GM19468 (cell line): ENCODE measurements at regions not wholly inside any gene's neighbourhood (a gene's known extent, or its start where the extent isn't known, plus 50 kb on each side); places are given as distances from the start of the nearest gene placed in this dataset.

Experiments used
- ATAC-seq: cut with Tn5 transposase; IDR thresholded peaks from one replicate; pipeline ENCODE4 v1.9.1; 2021; ENCODE audit warnings: mild to moderate bottlenecking, moderate library complexity, moderate number of reproducible peaks; ENCODE audit not compliant: unreplicated experiment; ENCODE audit errors: extremely low read depth

DNA sequence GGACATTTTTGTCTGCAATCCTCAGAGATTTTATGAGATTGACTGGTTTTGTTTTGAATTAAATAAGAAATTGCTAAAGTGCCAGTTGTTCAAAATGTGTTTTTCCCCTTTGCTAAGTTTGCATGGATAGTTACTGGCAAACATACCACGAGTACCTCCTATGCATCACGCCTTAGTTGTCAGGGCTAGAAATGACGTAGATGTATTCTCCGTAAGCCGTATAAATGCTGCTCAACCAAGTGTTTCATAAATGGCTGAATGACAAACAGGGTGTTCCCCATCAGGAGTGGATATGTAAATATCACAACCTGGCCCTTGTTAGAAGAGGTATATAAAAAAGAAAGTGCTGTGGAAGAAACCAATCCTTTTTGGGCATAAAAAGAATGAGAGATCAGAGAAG lies 341.1 kb upstream of the ZFP64 start:
- ATAC-seq: no peak

DNA sequence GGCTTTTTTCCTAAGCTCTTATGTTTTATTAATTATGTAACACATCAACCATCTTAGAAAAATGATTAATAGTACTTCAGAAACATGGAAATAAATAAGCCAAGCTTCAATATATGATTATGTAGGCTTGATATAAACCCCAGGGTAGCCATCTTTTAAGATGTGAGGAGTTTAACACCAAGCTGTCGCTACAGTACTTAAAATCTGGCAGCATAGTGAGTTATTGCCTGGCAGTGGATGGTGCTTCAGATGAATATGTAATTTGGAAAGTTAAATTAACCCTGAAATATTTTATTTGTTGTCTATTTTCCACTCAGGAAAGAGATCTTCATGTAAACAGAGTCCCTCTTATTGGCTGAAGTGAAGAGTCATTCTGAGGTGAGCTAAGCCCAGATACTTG lies 339.0 kb upstream of the ZFP64 start:
- ATAC-seq: no peak

DNA sequence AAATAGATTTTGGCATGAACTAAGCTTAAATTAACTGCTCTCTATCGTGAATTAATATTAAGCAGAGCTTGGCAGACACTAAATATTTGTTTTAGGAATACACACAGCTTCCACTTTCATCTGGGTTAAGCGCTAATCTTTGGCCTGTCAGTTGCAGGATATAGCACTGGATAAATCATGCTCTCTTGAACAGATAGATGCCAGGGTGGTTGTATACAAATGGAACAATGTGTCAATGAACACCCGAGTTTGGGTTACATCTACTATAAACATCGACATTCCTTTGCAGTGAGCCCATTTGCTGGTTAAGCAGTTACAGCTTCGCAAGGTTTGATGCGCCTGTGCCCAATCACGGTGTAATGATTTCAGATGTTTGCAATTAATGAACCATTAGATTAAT lies 338.2 kb upstream of the ZFP64 start:
- no peak for ATAC-seq

DNA sequence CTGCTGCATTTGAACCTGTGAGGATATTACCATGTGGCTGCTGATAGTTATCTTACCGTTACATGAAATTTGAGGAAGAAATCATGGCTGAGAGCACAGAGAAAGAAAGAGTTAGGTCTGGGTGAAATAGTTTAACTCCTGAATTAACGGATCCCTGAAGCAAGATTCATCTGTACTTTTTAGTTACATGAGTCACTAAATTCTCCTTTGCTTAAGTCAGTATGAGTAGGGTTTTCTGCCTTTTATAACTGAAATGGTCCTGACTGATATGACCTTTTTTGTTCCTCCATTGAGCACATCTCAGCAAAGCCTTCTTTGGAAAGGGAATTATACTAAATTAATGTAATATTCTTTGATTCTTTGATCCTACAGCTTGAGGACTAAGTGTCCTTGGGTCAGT lies 333.3 kb upstream of the ZFP64 start:
- no peak for ATAC-seq

DNA sequence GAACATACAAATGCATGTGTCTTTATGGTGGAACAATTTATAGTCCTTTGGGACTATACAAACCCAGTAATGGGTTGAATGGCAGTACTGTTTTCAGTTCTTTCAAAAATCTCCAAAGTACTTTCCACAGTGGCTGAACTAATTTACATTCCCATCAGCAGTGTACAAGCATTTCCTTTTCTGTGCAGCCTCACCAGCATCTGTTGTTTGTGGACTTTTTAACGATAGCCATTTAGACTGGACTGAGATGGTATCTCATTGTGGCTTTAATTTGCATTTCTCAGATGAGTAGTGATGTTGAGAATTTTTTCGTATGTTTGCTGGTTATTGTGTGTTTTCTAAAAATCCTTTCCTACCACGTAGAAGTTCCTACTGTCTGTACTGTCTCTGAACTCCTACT lies 327.2 kb upstream of the ZFP64 start:
- no peak for ATAC-seq

DNA sequence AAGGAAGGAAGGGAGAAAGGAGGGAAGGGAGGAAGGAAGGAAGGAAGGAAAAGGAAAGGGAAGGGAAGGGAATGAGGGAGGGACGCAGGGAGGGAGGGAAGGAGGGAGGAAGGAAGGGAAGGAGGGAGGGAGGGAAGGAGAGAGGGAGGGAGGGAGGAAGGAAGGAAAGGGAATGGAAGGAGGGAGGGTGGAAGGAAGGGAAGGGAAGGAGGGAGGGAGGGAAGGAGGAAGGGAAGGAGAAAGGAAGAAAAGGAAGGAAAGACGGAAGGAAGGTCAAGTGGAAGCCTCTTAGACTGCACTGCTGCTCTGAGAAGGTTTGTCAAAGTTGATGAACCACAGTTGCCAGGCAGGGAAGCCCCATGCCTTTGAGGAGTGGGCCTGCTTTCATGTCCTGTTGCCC lies 324.3 kb upstream of the ZFP64 start:
- no peak for ATAC-seq

DNA sequence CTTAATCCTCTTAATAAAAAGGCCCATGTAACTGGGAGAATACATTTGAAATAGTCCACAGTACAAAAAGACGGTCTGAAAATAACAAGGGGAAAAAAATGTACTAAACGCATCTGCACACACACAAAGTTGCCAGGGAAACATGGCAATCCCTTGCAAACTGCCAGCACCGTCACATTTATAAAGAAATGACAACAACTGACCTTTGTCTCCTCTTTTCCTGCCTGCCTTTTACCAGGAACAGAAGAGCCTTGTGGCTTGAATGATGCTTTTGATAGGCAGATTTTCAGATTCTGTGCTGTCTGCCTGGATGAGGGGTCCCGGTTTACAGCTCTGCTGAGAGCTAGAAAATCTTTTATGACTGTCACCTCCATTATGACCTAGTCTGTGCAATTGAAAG lies 308.6 kb upstream of the ZFP64 start:
- ATAC-seq: no peak

DNA sequence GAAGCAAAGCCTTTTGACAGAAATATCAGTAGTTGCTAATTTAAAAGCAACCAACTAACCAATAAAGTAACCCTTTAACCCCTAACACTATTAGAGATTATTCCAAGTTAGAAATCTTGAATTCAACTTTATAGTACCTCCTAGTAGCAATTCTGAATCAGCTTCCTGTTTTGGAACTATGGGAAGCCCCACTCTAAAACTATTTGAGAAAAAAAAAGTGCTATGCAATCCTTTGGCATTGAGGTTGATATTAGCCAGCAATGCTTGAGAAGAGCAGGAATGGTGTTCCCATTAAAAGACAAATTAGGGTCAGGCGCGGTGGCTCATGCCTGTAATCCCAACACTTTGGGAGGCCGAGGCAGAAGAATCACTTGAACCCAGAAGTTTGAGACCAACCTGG lies 306.2 kb upstream of the ZFP64 start:
- ATAC-seq: no peak

DNA sequence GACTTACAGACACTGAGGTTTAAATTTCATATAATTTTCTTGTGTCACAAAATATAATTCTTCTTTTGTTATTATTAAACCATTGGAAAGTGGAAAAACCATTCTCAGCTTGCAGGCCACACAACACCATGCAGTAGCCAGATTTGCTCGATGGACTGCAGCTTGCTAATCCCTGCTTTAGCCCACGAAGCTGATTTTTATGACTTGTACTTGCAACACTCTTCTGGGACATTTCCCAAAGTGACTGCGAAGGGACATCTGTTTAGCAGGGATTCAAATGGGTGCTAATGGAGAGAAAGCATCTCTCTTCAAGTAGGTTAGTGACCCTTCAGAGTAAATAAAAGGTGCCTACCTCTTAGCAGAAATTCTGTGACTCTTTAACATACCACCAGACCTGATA lies 304.6 kb upstream of the ZFP64 start:
- no peak for ATAC-seq

DNA sequence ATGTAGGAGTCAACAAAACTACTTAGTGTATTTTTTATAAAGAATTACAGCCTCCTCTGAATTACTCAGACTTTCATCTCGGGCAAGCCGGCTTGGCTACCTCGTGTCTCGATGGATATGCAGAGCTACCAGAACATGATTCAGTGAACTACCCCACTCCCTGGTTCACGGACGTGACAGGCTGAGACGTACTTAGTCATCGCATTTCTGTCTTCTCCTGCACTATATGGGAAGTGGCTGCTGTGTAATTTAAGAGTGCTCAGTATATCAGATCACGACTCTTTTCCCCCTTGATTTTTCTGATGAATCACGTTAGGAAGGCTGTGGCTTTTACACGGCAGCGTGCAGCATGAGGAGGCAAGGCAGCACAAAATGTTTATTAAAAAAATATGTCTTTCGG lies 302.7 kb upstream of the ZFP64 start:
- no peak for ATAC-seq

DNA sequence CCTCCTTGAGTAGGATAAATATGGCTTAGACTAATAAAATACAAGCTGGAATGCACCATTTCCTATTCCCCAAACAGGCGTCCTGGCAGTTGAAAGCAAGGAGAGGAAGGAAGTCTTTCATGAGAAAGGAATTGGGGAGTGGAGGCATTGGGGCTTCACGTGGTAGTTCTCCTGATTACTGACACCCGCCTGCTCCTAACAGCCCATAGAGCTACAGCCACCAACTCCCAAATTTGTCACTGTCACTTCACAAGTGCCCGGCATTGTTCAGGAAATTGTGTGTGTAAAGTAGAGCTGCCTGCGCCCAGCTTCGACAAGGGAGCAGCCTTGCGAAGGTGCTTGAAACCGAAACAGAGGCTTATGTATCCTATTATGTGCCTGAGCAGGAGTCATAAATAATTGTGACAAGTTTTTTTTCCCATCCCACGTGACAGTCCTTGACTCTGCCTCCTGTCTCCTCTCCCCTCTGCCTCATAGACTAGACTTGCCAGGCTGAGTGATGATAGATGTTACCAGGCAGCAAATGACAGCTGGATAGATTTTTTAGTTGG lies 301.7 kb upstream of the ZFP64 start:
- ATAC-seq: no peak

DNA sequence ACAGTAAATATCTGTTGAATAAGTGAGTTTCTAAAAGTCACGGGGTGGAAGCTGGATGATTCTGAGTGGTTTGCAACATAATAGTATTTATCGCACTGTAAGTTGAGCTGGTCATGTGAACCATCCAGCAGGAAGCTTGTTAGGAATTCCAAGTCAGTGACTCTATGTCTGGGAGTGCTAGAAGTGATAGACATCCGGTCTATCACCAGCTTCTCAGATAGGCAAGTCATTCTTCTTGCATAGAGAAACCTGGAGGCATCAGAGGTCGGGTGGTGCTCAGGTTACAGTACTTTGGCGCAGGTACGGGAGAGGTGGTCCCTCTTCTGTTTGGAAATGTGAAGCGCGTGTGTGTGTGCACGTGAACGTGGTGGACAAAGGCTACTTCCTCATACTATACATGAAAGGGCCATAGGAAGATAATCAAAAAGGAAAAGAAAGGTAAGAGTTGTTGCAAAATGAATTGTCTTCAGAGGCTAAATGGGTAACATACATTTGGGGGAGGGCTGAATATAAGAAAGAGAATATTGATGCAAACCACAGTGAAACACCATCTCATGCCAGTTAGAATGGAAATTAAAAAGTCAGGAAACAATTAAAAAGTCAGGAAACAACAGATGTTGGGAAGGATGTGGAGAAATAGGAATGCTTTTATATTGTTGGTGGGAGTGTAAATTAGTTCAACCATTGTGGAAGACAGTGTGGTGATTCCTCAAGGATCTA lies 299.3 kb upstream of the ZFP64 start:
- ATAC-seq: no peak

DNA sequence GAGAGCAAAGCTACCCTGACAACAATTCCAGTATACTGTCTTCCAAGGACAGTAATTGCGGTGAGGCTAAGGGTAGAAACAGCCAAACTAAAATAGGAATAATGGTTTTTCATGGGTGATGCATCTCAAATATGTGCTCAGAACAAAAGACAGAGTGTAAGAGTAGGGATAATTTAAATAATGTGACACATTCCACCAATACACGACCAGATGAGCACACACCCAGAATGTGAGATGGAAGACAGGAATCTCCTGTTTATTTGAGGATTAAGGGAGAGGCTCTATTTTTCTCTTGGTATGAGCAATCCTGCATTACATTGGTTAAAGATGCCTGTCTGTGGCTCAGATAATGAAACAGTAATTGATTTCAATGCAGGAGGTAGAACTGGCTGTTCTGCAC lies 292.9 kb upstream of the ZFP64 start:
- no peak for ATAC-seq

DNA sequence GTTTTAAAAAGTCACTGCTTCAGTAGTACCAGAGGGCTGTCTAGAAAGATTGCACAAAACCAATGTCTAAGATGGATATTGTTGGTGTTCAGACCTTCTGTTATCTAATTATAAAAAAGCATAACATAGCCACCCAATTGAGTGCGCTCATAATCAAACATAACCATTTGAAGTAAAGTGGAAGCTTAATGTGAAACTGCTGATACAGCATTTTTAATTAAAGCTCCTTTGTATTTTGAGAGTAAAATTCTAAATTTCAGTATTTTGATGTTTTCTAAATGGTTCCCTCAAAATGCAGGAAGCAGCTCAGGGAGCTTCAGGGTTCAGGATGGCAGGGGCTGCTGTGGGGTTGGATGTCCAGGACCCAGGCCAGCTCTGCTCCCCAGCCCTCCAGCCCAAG lies 291.8 kb upstream of the ZFP64 start:
- no peak for ATAC-seq

DNA sequence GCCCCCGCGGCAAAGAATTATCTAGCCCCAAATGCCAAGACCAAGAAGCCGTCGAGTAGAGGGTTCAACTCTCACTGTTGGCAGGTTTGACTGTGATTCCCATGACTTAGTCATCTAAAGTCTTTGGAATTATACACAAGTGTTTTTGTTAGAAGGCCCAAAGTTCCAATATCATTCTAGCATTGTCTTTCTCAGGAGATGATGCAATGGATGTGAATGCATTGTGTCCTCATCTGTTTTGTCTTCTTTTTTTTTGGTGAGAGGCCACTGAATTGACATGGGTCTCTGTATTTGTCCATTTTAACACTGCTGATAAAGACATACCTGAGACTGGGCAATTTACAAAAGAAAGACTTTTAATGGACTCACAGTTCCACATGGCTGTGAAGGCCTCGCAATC lies 290.5 kb upstream of the ZFP64 start:
- ATAC-seq: no peak

DNA sequence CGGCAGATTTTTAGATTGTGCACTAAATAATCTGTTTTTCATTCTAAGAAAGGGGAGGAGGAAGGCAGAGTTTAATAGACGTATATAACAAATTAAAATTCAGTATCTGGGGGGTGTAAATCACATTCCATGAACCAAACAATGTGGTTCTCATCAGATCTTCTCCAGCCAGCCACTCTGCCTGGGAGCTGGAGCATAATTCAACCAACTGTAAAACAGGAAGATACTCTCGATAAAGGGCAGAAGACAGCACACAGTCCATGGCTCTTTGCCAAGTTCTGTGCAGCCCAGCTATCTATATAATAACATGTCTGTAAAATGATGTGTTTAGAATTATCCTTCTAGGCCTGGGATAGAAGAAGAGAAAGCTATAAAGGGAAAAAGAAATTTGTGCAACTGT lies 289.9 kb upstream of the ZFP64 start:
- no peak for ATAC-seq

DNA sequence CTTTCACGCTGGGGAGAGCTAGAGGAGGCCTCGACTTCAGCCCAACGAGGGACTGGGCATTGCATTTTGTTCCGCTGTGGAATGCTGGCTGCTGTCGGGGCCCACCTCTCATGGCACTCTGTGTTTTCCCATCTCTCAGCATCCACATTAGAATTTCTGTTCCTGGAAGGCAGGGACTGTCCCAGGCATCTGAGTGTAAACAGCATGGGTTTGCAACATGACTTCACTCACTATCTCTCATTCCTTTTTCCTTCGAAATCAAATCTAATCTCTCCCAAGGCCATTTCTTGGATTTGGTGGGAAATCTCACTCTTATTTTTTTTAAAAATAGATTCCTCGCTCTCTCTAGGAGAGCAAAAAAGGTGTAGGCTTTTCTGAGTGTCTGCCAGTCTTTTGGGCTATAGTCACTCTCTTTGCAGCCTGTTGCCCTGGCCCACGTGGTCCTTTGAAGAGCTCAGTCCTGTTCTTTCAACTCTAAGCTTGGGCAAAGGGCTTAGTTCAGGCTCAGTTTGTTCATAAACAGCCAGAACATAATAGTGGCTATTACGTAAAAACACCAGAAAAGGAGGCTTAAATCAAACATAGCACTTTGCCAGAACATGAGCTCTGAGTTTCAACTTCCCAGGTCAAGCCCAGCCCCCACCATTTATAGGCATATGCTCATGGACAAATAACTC lies 284.6 kb upstream of the ZFP64 start:
- ATAC-seq: no peak

DNA sequence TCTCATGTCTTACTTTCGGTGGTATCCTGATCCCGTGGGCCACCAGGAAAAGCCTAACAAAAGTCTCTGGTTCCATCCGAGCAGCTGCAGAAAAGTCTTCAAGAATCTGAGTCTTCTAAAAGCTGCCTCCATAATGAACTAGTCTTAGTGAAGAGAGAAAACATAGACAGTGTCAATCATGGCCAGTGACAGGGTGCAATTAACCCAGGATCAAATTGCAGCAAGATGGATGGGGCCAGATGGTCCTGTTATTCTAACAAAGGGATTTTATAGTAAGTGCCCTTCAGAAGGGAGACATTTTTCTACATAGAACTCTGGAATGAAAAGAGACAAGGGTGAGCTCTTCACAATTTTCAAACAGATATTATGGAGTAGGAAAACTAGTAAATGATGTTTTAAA lies 281.6 kb upstream of the ZFP64 start:
- no peak for ATAC-seq

DNA sequence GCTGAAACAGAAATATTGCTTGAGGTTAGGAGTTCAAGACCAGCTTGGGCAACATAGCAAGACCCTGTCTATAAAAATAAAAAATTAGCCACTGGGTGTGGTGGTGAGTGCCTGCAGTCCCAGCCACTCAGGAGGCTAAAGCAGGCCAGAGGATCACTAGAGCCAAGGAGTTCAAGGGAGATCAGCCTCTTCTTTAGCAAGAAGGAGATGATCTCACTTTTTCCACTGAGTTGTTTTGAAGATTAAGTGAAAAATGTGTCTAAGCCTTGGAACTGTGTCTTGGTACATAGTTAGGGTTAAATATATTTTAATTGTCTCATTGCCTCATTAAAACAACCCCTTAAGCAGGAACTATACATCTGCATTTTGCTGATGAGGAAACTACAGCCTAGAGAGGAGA lies 279.0 kb upstream of the ZFP64 start:
- no peak for ATAC-seq

DNA sequence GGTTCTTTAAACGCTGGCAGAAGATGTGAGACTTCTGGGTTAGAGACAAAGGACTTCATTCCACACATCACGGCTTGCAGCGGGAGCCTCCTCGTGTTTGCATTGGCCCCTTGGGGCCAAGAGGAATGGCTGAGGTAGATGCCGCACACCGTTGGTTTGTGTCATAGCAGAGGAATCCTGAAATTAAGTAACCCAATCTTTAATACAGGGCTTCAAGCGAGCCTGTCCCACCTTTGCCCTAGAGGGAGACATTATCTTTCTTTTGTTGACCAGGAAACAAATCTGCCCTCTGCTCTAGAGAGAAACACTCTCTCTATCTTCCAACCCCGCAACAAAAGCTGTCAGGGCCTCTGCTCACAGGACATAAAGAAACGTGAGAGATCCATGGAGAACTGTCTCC lies 277.5 kb upstream of the ZFP64 start:
- no peak for ATAC-seq

DNA sequence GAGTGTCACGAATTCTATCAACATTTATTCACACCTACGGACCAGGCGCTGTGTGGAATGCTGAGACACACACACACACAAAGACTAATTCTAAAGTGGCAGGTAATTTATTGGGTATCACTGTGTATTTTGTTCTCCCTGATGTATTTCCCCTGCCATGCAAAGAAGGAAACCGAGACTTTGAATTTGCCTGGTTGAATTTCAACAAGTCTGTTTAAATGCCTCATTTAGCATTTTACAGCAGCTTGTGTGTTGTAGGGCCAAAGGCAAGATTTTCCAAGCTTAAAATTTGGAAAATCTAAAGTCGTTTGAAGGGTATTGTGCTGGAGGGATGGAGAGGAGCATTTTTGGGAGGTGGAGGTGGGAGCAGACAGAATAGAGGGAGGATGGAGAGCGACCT lies 274.4 kb upstream of the ZFP64 start:
- no peak for ATAC-seq

DNA sequence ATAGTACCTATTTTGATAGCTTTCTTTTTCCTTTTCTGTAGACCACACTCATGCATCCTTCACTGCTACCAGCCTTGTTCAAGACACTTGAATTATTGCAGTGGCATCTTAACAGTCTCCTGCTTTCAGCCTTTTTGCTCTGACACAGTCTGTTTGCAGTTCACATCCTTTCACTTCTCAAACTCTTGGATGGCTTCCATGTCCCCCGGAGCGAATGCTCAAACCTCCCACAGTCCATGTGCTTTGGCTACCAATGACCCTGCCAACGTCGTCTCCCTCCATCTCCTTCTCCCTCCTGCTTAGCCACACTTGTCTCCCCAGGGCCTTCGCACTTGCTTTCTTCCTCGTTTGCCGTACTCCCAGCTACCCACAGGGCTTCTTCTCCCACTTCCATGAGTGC lies 270.0 kb upstream of the ZFP64 start:
- ATAC-seq: no peak
